DND-41 (cell line): ENCODE measurements at regions not wholly inside any gene's neighbourhood (a gene's known extent, or its start where the extent isn't known, plus 50 kb on each side); places are given as distances from the start of the nearest gene placed in this dataset.

Source experiments
- ATAC-seq: fragments of 200-7000 bp; cut with Tn5 transposase; 3 replicates; pipeline ENCODE4 v1.9.1; 2021; ENCODE audit warnings: low read depth; ENCODE audit not compliant: insufficient read depth
- DNase-seq: peaks from one replicate; pipeline ENCODE4 v3.0.0-alpha.2; 2020
- H2AFZ ChIP-seq: 2 replicates; pipeline ENCODE4 v1.6.0; 2012; ENCODE audit warnings: low read depth, low read length
- H3K27ac ChIP-seq: 2 replicates; pipeline ENCODE4 v1.5.1; 2012; ENCODE audit warnings: low read length, inconsistent platforms
- H3K27me3 ChIP-seq: fragments of 200-600 bp; sonication (generic); 2 replicates; pipeline ENCODE4 v1.6.0; 2012; ENCODE audit warnings: low read length, mild to moderate bottlenecking, inconsistent platforms; ENCODE audit not compliant: insufficient read depth, poor library complexity
- H3K36me3 ChIP-seq: 2 replicates; pipeline ENCODE4 v1.5.1; 2012; ENCODE audit warnings: low read length, inconsistent platforms; ENCODE audit not compliant: insufficient read depth
- H3K4me1 ChIP-seq: 2 replicates; pipeline ENCODE4 v1.5.1; 2012; ENCODE audit warnings: mild to moderate bottlenecking, low read length; ENCODE audit not compliant: insufficient read depth
- H3K4me2 ChIP-seq: 2 replicates; pipeline ENCODE4 v1.6.0; 2012; ENCODE audit warnings: mild to moderate bottlenecking, moderate library complexity, low read length, inconsistent platforms; ENCODE audit not compliant: insufficient read depth
- H3K4me3 ChIP-seq, 2 experiments: fragments of 200-600 bp in 1 of 2; shearing (Covaris generic) in 1 of 2; 2 replicates each; pipeline ENCODE4 v1.5.1; 2012 to 2016; ENCODE audit warnings: inconsistent platforms in 2 of 2, low read length in 2 of 2, mild to moderate bottlenecking in 2 of 2, low read depth in 1 of 2, moderate library complexity in 1 of 2
- H3K79me2 ChIP-seq: 2 replicates; pipeline ENCODE4 v1.6.0; 2012; ENCODE audit warnings: low read length, inconsistent platforms; ENCODE audit not compliant: insufficient read depth
- H3K9ac ChIP-seq: 2 replicates; pipeline ENCODE4 v1.6.0; 2012; ENCODE audit warnings: low read depth, mild to moderate bottlenecking, inconsistent platforms, low read length, moderate library complexity
- H3K9me3 ChIP-seq: 2 replicates; pipeline ENCODE4 v1.5.1; 2012; ENCODE audit warnings: low read length, moderate library complexity, mild to moderate bottlenecking, inconsistent platforms; ENCODE audit not compliant: insufficient read depth, severe bottlenecking
- H4K20me1 ChIP-seq: 2 replicates; pipeline ENCODE4 v1.6.0; 2012; ENCODE audit warnings: low read length; ENCODE audit not compliant: insufficient read depth
- CTCF ChIP-seq: IDR thresholded peaks from 2 replicates; pipeline ENCODE4 v1.5.1; 2012; ENCODE audit warnings: borderline replicate concordance, low read length, moderate library complexity, mild to moderate bottlenecking; ENCODE audit not compliant: poor library complexity, severe bottlenecking; ENCODE audit errors: extremely low read depth
- EZH2 ChIP-seq: IDR thresholded peaks from 3 replicates; pipeline ENCODE4 v1.6.1; 2012; ENCODE audit warnings: borderline replicate concordance, low read depth, mild to moderate bottlenecking, moderate library complexity, low read length, inconsistent platforms; ENCODE audit not compliant: severe bottlenecking

- no peaks in the 10 kb centered on the region for H3K9me3 ChIP-seq
- H3K27ac ChIP-seq = no peak overlapping the region
- no peak for TF ChIP-seq EZH2
- no peak for TF ChIP-seq CTCF
- no peak for ATAC-seq
- no peaks in the 10 kb centered on the region for H3K4me1 ChIP-seq
- H3K79me2 ChIP-seq = no peaks in the 10 kb centered on the region
- H3K4me3 ChIP-seq = no peak overlapping the region
- H3K36me3 ChIP-seq = no peaks in the 10 kb centered on the region
- no peak overlapping the region for H3K9ac ChIP-seq
- no peaks in the 10 kb centered on the region for H4K20me1 ChIP-seq
- H3K4me2 ChIP-seq = no peak overlapping the region
- H3K27me3 ChIP-seq = no peaks in the 10 kb centered on the region
- H2AFZ ChIP-seq = no peak overlapping the region
- no peak for DNase-seq
Measured at GRCh38 chr12:43238281-43238680, 313.7 kb downstream of the ADAMTS20 start.

GRCh38 chr12:43237238-43237879 lies 314.6 kb downstream of the ADAMTS20 start:
- H3K27ac ChIP-seq = no peak overlapping the region
- TF ChIP-seq CTCF (no peak), EZH2 (no peak)
- H4K20me1 ChIP-seq = no peaks in the 10 kb centered on the region
- H3K9me3 ChIP-seq = no peaks in the 10 kb centered on the region
- no peak overlapping the region for H2AFZ ChIP-seq
- no peaks in the 10 kb centered on the region for H3K36me3 ChIP-seq
- DNase-seq (no peak), ATAC-seq (no peak)
- H3K9ac ChIP-seq = no peak overlapping the region
- H3K4me3 ChIP-seq = no peak overlapping the region
- H3K27me3 ChIP-seq = no peaks in the 10 kb centered on the region
- H3K4me1 ChIP-seq = no peaks in the 10 kb centered on the region
- no peak overlapping the region for H3K4me2 ChIP-seq
- no peaks in the 10 kb centered on the region for H3K79me2 ChIP-seq

GRCh38 chr12:43235721-43236120 lies 316.3 kb downstream of the ADAMTS20 start:
- ATAC-seq (no peak), DNase-seq (no peak)
- H2AFZ ChIP-seq = no peak overlapping the region
- no peaks in the 10 kb centered on the region for H3K27me3 ChIP-seq
- no peaks in the 10 kb centered on the region for H3K79me2 ChIP-seq
- no peaks in the 10 kb centered on the region for H4K20me1 ChIP-seq
- TF ChIP-seq CTCF (no peak), EZH2 (no peak)
- H3K4me3 ChIP-seq = no peak overlapping the region
- no peaks in the 10 kb centered on the region for H3K9me3 ChIP-seq
- no peak overlapping the region for H3K4me2 ChIP-seq
- no peaks in the 10 kb centered on the region for H3K4me1 ChIP-seq
- H3K27ac ChIP-seq = no peak overlapping the region
- no peak overlapping the region for H3K9ac ChIP-seq
- no peaks in the 10 kb centered on the region for H3K36me3 ChIP-seq

GRCh38 chr12:43233861-43234260 lies 318.1 kb downstream of the ADAMTS20 start:
- H4K20me1 ChIP-seq = no peaks in the 10 kb centered on the region
- no peaks in the 10 kb centered on the region for H3K4me1 ChIP-seq
- H3K79me2 ChIP-seq = no peaks in the 10 kb centered on the region
- ATAC-seq = no peak
- H3K9me3 ChIP-seq = no peaks in the 10 kb centered on the region
- no peak overlapping the region for H3K4me2 ChIP-seq
- H3K4me3 ChIP-seq = no peak overlapping the region
- no peak for TF ChIP-seq EZH2
- TF ChIP-seq CTCF = no peak
- H3K36me3 ChIP-seq = no peaks in the 10 kb centered on the region
- no peak overlapping the region for H2AFZ ChIP-seq
- no peak overlapping the region for H3K9ac ChIP-seq
- DNase-seq = no peak
- no peaks in the 10 kb centered on the region for H3K27me3 ChIP-seq
- H3K27ac ChIP-seq = no peak overlapping the region
